WTC11 (cell line): ENCODE measurements at regions not wholly inside any gene's neighbourhood (a gene's known extent, or its start where the extent isn't known, plus 50 kb on each side); places are given as distances from the start of the nearest gene placed in this dataset.

Source experiments
- ATAC-seq: fragments of 200-7000 bp; cut with Tn5 transposase; 2 replicates; pipeline ENCODE4 v1.10.0; 2021; ENCODE audit warnings: mild to moderate bottlenecking, moderate library complexity
- CTCF ChIA-PET: fragments of 300-600 bp; sonication (Branson Sonifier 250); formaldehyde crosslinking; loops from one replicate; lab custom pipeline; 2021; ENCODE audit warnings: antibody characterized with exemption; lab: Charles Lee
- POLR2A ChIA-PET: fragments of 350-600 bp; sonication (Branson Sonifier 250); formaldehyde crosslinking; loops from one replicate; lab custom pipeline; 2021; ENCODE audit warnings: antibody characterized with exemption; lab: Charles Lee
- DNase-seq: peaks from one replicate; pipeline ENCODE4 v3.0.0; 2021; ENCODE audit warnings: low spot score
- H3K27ac Mint-ChIP-seq: 2 replicates; pipeline ENCODE4 v1.8.0; 2021; ENCODE audit warnings: mixed read lengths
- H3K27me3 Mint-ChIP-seq: 2 replicates; pipeline ENCODE4 v1.8.0; 2021; ENCODE audit warnings: low read depth, mild to moderate bottlenecking, moderate library complexity, mixed read lengths
- H3K36me3 Mint-ChIP-seq: 2 replicates; pipeline ENCODE4 v1.8.0; 2021; ENCODE audit warnings: mixed read lengths
- H3K4me1 Mint-ChIP-seq: 2 replicates; pipeline ENCODE4 v1.8.0; 2022; ENCODE audit warnings: mixed read lengths
- H3K4me3 Mint-ChIP-seq: 2 replicates; pipeline ENCODE4 v1.8.0; 2021; ENCODE audit warnings: mild to moderate bottlenecking, moderate library complexity, mixed read lengths
- H3K9me3 Mint-ChIP-seq: 2 replicates; pipeline ENCODE4 v1.8.0; 2021; ENCODE audit warnings: mixed read lengths
- ATF1 ChIP-seq: sonication (generic); formaldehyde crosslinking; IDR thresholded peaks from 2 replicates; pipeline ENCODE4 v1.8.1; 2023; ENCODE audit warnings: mild to moderate bottlenecking, moderate library complexity, missing genetic modification reagents
- EMX1 ChIP-seq: fragments of 250-450 bp; sonication (Bioruptor Pico); IDR thresholded peaks from 2 replicates; pipeline ENCODE4 v1.8.0; 2021; ENCODE audit warnings: mild to moderate bottlenecking
- GABPB1 ChIP-seq: sonication (generic); formaldehyde crosslinking; IDR thresholded peaks from 2 replicates; pipeline ENCODE4 v1.8.1; 2023; ENCODE audit warnings: mild to moderate bottlenecking, missing genetic modification reagents
- GRHL2 ChIP-seq: fragments of 250-450 bp; sonication (Bioruptor Pico); IDR thresholded peaks from 2 replicates; pipeline ENCODE4 v1.8.0; 2022; ENCODE audit warnings: mild to moderate bottlenecking, moderate library complexity; ENCODE audit not compliant: insufficient replicate concordance, severe bottlenecking
- GTF2I ChIP-seq: fragments of 250-450 bp; sonication (Bioruptor Pico); conservative IDR thresholded peaks from 2 replicates; pipeline ENCODE4 v1.4.0; 2021; ENCODE audit warnings: mild to moderate bottlenecking
- MXD4 ChIP-seq: fragments of 250-450 bp; sonication (Bioruptor Pico); IDR thresholded peaks from 2 replicates; pipeline ENCODE4 v1.8.0; 2021; ENCODE audit warnings: mild to moderate bottlenecking, moderate library complexity, borderline replicate concordance
- NFE2L1 ChIP-seq: sonication (generic); formaldehyde crosslinking; IDR thresholded peaks from 2 replicates; pipeline ENCODE4 v1.8.1; 2023; ENCODE audit warnings: missing genetic modification reagents
- OVOL2 ChIP-seq: fragments of 250-450 bp; sonication (Bioruptor Pico); IDR thresholded peaks from 2 replicates; pipeline ENCODE4 v1.9.0; 2021; ENCODE audit warnings: mild to moderate bottlenecking, borderline replicate concordance
- TEAD1 ChIP-seq: sonication (generic); formaldehyde crosslinking; IDR thresholded peaks from 2 replicates; pipeline ENCODE4 v1.8.0; 2022; ENCODE audit warnings: mild to moderate bottlenecking, missing genetic modification reagents
- ZBTB21 ChIP-seq: sonication (generic); formaldehyde crosslinking; IDR thresholded peaks from 2 replicates; pipeline ENCODE4 v1.8.1; 2023; ENCODE audit warnings: mild to moderate bottlenecking, missing genetic modification reagents, borderline replicate concordance
- ZNF121 ChIP-seq: sonication (generic); formaldehyde crosslinking; IDR thresholded peaks from 2 replicates; pipeline ENCODE4 v1.8.0; 2023; ENCODE audit warnings: missing genetic modification reagents
- ZNF423 ChIP-seq: fragments of 250-450 bp; sonication (Bioruptor Pico); IDR thresholded peaks from 2 replicates; pipeline ENCODE4 v2.1.2; 2022; ENCODE audit warnings: mild to moderate bottlenecking, moderate library complexity
- ZNF671 ChIP-seq: fragments of 250-450 bp; sonication (Bioruptor Pico); IDR thresholded peaks from 2 replicates; pipeline ENCODE4 v1.8.0; 2021; ENCODE audit warnings: mild to moderate bottlenecking
- TF ChIP-seq, protein P1 (sequence below): sonication (generic); formaldehyde crosslinking; IDR thresholded peaks from 2 replicates; pipeline ENCODE4 v1.8.0; 2022; ENCODE audit warnings: mild to moderate bottlenecking, missing genetic modification reagents
- TF ChIP-seq, protein P2 (sequence below): fragments of 250-450 bp; sonication (Bioruptor Pico); IDR thresholded peaks from 2 replicates; pipeline ENCODE4 v1.8.0; 2021; ENCODE audit warnings: mild to moderate bottlenecking
- TF ChIP-seq, protein P3 (sequence below): sonication (generic); formaldehyde crosslinking; IDR thresholded peaks from 2 replicates; pipeline ENCODE4 v1.8.1; 2022; ENCODE audit warnings: missing genetic modification reagents, borderline replicate concordance
- TF ChIP-seq, protein P4 (sequence below): sonication (generic); formaldehyde crosslinking; IDR thresholded peaks from 2 replicates; pipeline ENCODE4 v1.8.1; 2022; ENCODE audit warnings: mild to moderate bottlenecking, missing genetic modification reagents, moderate library complexity, borderline replicate concordance
- TF ChIP-seq, protein P5 (sequence below): fragments of 250-450 bp; sonication (Bioruptor Pico); IDR thresholded peaks from 2 replicates; pipeline ENCODE4 v1.9.0; 2021; ENCODE audit warnings: mild to moderate bottlenecking

DNA sequence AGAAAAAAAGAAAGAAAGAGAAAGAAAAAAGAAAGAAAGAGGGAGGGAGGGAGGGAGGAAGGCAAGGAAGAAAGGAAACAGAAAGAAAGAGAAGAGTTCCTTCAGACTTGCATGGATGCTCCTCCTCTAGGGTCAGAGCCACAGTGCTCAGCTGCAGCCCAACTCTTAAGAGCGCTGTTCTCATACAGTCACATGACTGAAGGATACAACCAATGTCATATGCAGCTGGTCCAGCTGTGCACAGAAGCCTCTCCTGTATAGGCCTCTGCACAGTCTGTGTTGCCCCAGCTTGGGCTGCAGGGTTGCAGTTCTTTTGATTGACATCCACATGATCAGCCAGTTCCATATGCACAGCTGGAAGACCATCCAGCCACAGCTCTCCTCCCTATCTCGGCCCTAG, 86.8 kb upstream of the CTNNB1 start:
- POLR2A ChIA-PET: no interaction called here

DNA sequence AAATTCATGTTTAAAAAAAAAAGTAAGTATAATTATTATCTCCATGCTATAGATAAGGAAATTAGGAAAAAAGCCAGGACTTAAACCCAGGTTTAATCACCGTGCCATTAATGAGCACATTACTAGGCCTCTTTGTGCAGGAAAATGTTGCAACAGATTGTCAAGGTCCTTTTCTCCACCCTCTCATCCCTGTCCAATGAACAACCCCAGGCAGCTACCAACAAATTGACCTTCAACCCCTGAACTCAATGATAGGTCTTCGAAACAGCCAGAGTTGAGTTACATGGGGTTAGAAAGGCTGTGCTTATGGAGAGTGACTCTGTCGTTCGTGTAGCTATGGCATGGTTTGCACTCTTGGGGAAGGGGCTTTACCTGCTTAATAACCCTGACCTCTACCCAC, 84.2 kb upstream of the CTNNB1 start:
- no peaks in the 10 kb centered on the region for H3K36me3 Mint-ChIP-seq
- peaks cover 5% of the 10 kb centered on the region; the same call in 1 of the 2 replicates for H3K9me3 Mint-ChIP-seq
- DNase-seq: no peak
- ChIA-PET POLR2A (no interaction called here), CTCF (no interaction called here)
- no peak for TF ChIP-seq GTF2I (CRISPR knock-in tag)
- TF ChIP-seq NFE2L1 (CRISPR knock-in tag): no peak
- peak; percentile 56; the same call in 1 of the 2 replicates for TF ChIP-seq GABPB1
- H3K27ac Mint-ChIP-seq: no peak overlapping the region
- no peaks in the 10 kb centered on the region for H3K27me3 Mint-ChIP-seq
- H3K4me1 Mint-ChIP-seq: peaks cover 29% of the 10 kb centered on the region
- ATAC-seq: no peak
- no peak overlapping the region for H3K4me3 Mint-ChIP-seq

More for the DNA sequence above, 86.8 kb upstream of the CTNNB1 start:
- Mint-ChIP-seq H3K36me3 (no peaks in the 10 kb centered on the region), H3K4me1 (peaks cover 20% of the 10 kb centered on the region), H3K27me3 (no peaks in the 10 kb centered on the region), H3K9me3 (no peaks in the 10 kb centered on the region), H3K4me3 (no peak overlapping the region), H3K27ac (no peak overlapping the region)
- DNase-seq (no peak), ATAC-seq (no peak)
- CTCF ChIA-PET: no interaction called here
- TF ChIP-seq ZNF671 (CRISPR knock-in tag): no peak
- TF ChIP-seq, protein P1, sequence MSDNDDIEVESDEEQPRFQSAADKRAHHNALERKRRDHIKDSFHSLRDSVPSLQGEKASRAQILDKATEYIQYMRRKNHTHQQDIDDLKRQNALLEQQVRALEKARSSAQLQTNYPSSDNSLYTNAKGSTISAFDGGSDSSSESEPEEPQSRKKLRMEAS (CRISPR knock-in tag): no peak
- TF ChIP-seq, protein P2, sequence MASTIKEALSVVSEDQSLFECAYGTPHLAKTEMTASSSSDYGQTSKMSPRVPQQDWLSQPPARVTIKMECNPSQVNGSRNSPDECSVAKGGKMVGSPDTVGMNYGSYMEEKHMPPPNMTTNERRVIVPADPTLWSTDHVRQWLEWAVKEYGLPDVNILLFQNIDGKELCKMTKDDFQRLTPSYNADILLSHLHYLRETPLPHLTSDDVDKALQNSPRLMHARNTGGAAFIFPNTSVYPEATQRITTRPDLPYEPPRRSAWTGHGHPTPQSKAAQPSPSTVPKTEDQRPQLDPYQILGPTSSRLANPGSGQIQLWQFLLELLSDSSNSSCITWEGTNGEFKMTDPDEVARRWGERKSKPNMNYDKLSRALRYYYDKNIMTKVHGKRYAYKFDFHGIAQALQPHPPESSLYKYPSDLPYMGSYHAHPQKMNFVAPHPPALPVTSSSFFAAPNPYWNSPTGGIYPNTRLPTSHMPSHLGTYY: no peak
- TF ChIP-seq ZBTB21: no peak
- TF ChIP-seq, protein P3, sequence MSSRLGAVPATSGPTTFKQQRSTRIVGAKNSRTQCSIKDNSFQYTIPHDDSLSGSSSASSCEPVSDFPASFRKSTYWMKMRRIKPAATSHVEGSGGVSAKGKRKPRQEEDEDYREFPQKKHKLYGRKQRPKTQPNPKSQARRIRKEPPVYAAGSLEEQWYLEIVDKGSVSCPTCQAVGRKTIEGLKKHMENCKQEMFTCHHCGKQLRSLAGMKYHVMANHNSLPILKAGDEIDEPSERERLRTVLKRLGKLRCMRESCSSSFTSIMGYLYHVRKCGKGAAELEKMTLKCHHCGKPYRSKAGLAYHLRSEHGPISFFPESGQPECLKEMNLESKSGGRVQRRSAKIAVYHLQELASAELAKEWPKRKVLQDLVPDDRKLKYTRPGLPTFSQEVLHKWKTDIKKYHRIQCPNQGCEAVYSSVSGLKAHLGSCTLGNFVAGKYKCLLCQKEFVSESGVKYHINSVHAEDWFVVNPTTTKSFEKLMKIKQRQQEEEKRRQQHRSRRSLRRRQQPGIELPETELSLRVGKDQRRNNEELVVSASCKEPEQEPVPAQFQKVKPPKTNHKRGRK (CRISPR knock-in tag): 0 out of 2 replicates have a peak, but pooled peaks have one; percentile 30

DNA sequence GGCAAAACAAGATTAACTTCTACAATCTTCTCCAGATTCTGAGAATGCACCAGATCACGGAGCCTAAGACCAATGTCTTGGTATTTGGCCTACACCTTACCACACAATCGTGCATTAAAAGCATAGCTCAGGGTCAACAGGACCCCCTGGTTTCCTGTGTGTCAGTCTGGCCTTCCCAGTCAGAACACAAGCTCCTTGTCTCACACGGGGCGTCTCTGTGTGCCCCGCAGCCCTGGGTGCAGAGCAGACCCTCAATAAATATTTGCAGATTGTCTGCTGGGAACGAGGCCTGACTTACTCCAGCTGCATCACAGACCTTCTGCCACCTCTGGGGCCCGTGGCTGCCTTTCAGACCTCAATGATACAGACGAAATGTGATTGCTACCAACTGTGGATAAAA, 82.5 kb upstream of the CTNNB1 start:
- POLR2A ChIA-PET: no interaction called here
- Mint-ChIP-seq H3K4me3 (no peak overlapping the region), H3K4me1 (peaks cover 45% of the 10 kb centered on the region), H3K27ac (no peak overlapping the region), H3K9me3 (peaks cover 5% of the 10 kb centered on the region; the same call in 1 of the 2 replicates), H3K27me3 (no peaks in the 10 kb centered on the region), H3K36me3 (no peaks in the 10 kb centered on the region)
- DNase-seq (no peak), ATAC-seq (no peak)
- TF ChIP-seq ATF1 (CRISPR knock-in tag) (no peak), EMX1 (CRISPR knock-in tag) (no peak), ZNF423 (no peak), ZNF121 (no peak), TEAD1 (CRISPR knock-in tag) (no peak), ZNF671 (CRISPR knock-in tag) (no peak), GRHL2 (no peak), OVOL2 (CRISPR knock-in tag) (no peak), MXD4 (CRISPR knock-in tag) (no peak)
- TF ChIP-seq, protein P4, sequence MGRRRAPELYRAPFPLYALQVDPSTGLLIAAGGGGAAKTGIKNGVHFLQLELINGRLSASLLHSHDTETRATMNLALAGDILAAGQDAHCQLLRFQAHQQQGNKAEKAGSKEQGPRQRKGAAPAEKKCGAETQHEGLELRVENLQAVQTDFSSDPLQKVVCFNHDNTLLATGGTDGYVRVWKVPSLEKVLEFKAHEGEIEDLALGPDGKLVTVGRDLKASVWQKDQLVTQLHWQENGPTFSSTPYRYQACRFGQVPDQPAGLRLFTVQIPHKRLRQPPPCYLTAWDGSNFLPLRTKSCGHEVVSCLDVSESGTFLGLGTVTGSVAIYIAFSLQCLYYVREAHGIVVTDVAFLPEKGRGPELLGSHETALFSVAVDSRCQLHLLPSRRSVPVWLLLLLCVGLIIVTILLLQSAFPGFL: no peak
- TF ChIP-seq, protein P1 (CRISPR knock-in tag): no peak
- TF ChIP-seq, protein P5, sequence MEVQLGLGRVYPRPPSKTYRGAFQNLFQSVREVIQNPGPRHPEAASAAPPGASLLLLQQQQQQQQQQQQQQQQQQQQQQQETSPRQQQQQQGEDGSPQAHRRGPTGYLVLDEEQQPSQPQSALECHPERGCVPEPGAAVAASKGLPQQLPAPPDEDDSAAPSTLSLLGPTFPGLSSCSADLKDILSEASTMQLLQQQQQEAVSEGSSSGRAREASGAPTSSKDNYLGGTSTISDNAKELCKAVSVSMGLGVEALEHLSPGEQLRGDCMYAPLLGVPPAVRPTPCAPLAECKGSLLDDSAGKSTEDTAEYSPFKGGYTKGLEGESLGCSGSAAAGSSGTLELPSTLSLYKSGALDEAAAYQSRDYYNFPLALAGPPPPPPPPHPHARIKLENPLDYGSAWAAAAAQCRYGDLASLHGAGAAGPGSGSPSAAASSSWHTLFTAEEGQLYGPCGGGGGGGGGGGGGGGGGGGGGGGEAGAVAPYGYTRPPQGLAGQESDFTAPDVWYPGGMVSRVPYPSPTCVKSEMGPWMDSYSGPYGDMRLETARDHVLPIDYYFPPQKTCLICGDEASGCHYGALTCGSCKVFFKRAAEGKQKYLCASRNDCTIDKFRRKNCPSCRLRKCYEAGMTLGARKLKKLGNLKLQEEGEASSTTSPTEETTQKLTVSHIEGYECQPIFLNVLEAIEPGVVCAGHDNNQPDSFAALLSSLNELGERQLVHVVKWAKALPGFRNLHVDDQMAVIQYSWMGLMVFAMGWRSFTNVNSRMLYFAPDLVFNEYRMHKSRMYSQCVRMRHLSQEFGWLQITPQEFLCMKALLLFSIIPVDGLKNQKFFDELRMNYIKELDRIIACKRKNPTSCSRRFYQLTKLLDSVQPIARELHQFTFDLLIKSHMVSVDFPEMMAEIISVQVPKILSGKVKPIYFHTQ (CRISPR knock-in tag): no peak
- CTCF ChIA-PET: no interaction called here
